H1 (cell line): ENCODE measurements at regions not wholly inside any gene's neighbourhood (a gene's known extent, or its start where the extent isn't known, plus 50 kb on each side); places are given as distances from the start of the nearest gene placed in this dataset.

Source experiments
- CTCF ChIA-PET: fragments of 300-600 bp; sonication (Branson Sonifier 250); formaldehyde crosslinking; loops from one replicate; lab custom pipeline; 2021; ENCODE audit not compliant: partially characterized antibody; lab: Charles Lee
- POLR2A ChIA-PET: fragments of 300-600 bp; sonication (Branson Sonifier 250); formaldehyde crosslinking; loops from one replicate; lab custom pipeline; 2021; ENCODE audit warnings: inconsistent platforms; ENCODE audit not compliant: partially characterized antibody; lab: Charles Lee
- DNase-seq, 2 experiments: peaks; one replicate each; pipeline versions ENCODE4 v3.0.0 to v3.0.0-alpha.2; 2010 to 2022; ENCODE audit warnings: low spot score in 2 of 2, low read depth in 1 of 2, mixed read lengths in 1 of 2
- FAIRE-seq: peaks from 2 replicates; lab custom pipeline; 2011; peaks lifted over from hg19 to GRCh38; lab: Jason Lieb, UNC
- H2AFZ ChIP-seq: 2 replicates; pipeline ENCODE4 v1.8.1; 2012; ENCODE audit warnings: low read length, inconsistent platforms
- H2AK5ac ChIP-seq: 2 replicates; pipeline ENCODE4 v1.6.1; 2013; ENCODE audit warnings: low read depth, low read length
- H2BK120ac ChIP-seq: replicated peaks from 2 replicates; pipeline ENCODE3; 2013; ENCODE audit warnings: low read depth, low read length, inconsistent platforms
- H2BK12ac ChIP-seq: 2 replicates; pipeline ENCODE4 v1.6.1; 2013; ENCODE audit warnings: low read depth, low read length
- H2BK15ac ChIP-seq: 2 replicates; pipeline ENCODE4 v1.6.1; 2013; ENCODE audit warnings: low read length
- H2BK20ac ChIP-seq: 2 replicates; pipeline ENCODE4 v1.6.1; 2013; ENCODE audit warnings: low read length
- H2BK5ac ChIP-seq: 2 replicates; pipeline ENCODE4 v1.6.1; 2013; ENCODE audit warnings: low read depth, low read length
- H3K14ac ChIP-seq: 2 replicates; pipeline ENCODE4 v1.6.1; 2013; ENCODE audit warnings: inconsistent platforms; ENCODE audit not compliant: insufficient read length
- H3K18ac ChIP-seq: 2 replicates; pipeline ENCODE4 v1.6.1; 2013; ENCODE audit warnings: low read length; ENCODE audit errors: extremely low read depth
- H3K23ac ChIP-seq: 2 replicates; pipeline ENCODE4 v1.6.1; 2013; ENCODE audit warnings: inconsistent platforms; ENCODE audit not compliant: insufficient read length
- H3K23me2 ChIP-seq: 2 replicates; pipeline ENCODE4 v1.6.1; 2013; ENCODE audit warnings: low read depth, low read length
- H3K27ac ChIP-seq: 2 replicates; pipeline ENCODE4 v1.6.1; 2011; ENCODE audit warnings: low read depth, low read length, inconsistent platforms
- H3K27me3 ChIP-seq, 4 experiments: replicated peaks in 1 of 4; 1 replicate in 1 of 4; 2 replicates in 3 of 4; pipeline versions ENCODE4 v1.6.1 to v1.8.1; 2011 to 2013; ENCODE audit warnings: low read length in 3 of 4, mild to moderate bottlenecking in 3 of 4, inconsistent platforms in 2 of 4, mixed read lengths in 2 of 4, moderate library complexity in 1 of 4; ENCODE audit not compliant: control insufficient read depth in 3 of 4, insufficient read depth in 3 of 4; ENCODE audit errors: extremely low read depth in 1 of 4
- H3K36me3 ChIP-seq, 4 experiments: 2 replicates each; pipeline versions ENCODE4 v1.6.1 to v1.8.1; 2011 to 2013; ENCODE audit warnings: mild to moderate bottlenecking in 4 of 4, low read length in 3 of 4, moderate library complexity in 2 of 4, control low read depth in 1 of 4, inconsistent platforms in 1 of 4; ENCODE audit not compliant: insufficient read depth in 4 of 4, control insufficient read depth in 2 of 4
- H3K4ac ChIP-seq: replicated peaks from 2 replicates; pipeline ENCODE3; 2013; ENCODE audit warnings: low read length, low read depth, mixed read lengths, inconsistent platforms; ENCODE audit not compliant: insufficient read length
- H3K4me1 ChIP-seq, 4 experiments: replicated peaks in 1 of 4; 1 replicate in 1 of 4; 2 replicates in 3 of 4; pipeline versions ENCODE4 v1.6.1 to v1.8.1; 2011 to 2013; ENCODE audit warnings: low read length in 3 of 4, inconsistent platforms in 2 of 4, mixed read lengths in 1 of 4; ENCODE audit not compliant: insufficient read depth in 4 of 4, control insufficient read depth in 3 of 4
- H3K4me2 ChIP-seq, 2 experiments: 2 replicates each; pipeline versions ENCODE4 v1.6.1 to v1.8.1; 2011 to 2013; ENCODE audit warnings: low read depth in 2 of 2, low read length in 2 of 2, control low read depth in 1 of 2, inconsistent platforms in 1 of 2, mild to moderate bottlenecking in 1 of 2; ENCODE audit not compliant: insufficient read depth in 1 of 2
- H3K4me3 ChIP-seq, 4 experiments: fragments of 200-600, 300-600 bp in 1 of 4; sonication (generic), shearing (Covaris generic), sonication (Bioruptor Twin) in 1 of 4; 2 replicates each; pipeline versions ENCODE4 v1.5.1 to v1.8.1; 2011 to 2016; ENCODE audit warnings: low read length in 4 of 4, low read depth in 3 of 4, control low read depth in 2 of 4, inconsistent platforms in 2 of 4, mild to moderate bottlenecking in 2 of 4, mixed read lengths in 1 of 4, moderate library complexity in 1 of 4; ENCODE audit not compliant: insufficient read depth in 2 of 4; ENCODE audit errors: extremely low read depth in 1 of 4
- H3K56ac ChIP-seq: replicated peaks from 2 replicates; pipeline ENCODE3; 2013; ENCODE audit warnings: low read depth, mild to moderate bottlenecking, mixed read lengths, low read length, inconsistent platforms; ENCODE audit not compliant: insufficient read length
- H3K79me1 ChIP-seq: 2 replicates; pipeline ENCODE4 v1.6.1; 2013; ENCODE audit warnings: low read depth, low read length, control low read depth
- H3K79me2 ChIP-seq, 2 experiments: 2 replicates each; pipeline versions ENCODE4 v1.6.1 to v1.8.1; 2012 to 2013; ENCODE audit warnings: low read length in 2 of 2, mild to moderate bottlenecking in 2 of 2, inconsistent platforms in 1 of 2; ENCODE audit not compliant: insufficient read depth in 2 of 2, control insufficient read depth in 1 of 2
- H3K9ac ChIP-seq, 4 experiments: replicated peaks in 1 of 4; 1 replicate in 1 of 4; 2 replicates in 3 of 4; pipeline versions ENCODE4 v1.6.1 to v1.8.1; 2011 to 2013; ENCODE audit warnings: low read depth in 3 of 4, low read length in 3 of 4, control low read depth in 2 of 4, mild to moderate bottlenecking in 2 of 4, moderate library complexity in 2 of 4, inconsistent platforms in 1 of 4; ENCODE audit errors: extremely low read depth in 1 of 4
- H3K9me3 ChIP-seq, 2 experiments: 2 replicates each; pipeline versions ENCODE4 v1.6.1 to v1.8.1; 2012 to 2013; ENCODE audit warnings: mild to moderate bottlenecking in 2 of 2, moderate library complexity in 2 of 2, control low read depth in 1 of 2, inconsistent platforms in 1 of 2, low read depth in 1 of 2, low read length in 1 of 2, mixed read lengths in 1 of 2; ENCODE audit not compliant: insufficient read depth in 2 of 2
- H4K20me1 ChIP-seq, 2 experiments: replicated peaks in 1 of 2; 2 replicates each; pipeline versions ENCODE3 to v1.8.1; 2011 to 2013; ENCODE audit warnings: inconsistent platforms in 2 of 2, low read length in 2 of 2, mild to moderate bottlenecking in 1 of 2; ENCODE audit not compliant: insufficient read depth in 2 of 2, control insufficient read depth in 1 of 2
- H4K5ac ChIP-seq: 2 replicates; pipeline ENCODE4 v1.6.1; 2013; ENCODE audit warnings: low read length, low read depth, mixed read lengths, inconsistent platforms; ENCODE audit not compliant: insufficient read length
- H4K8ac ChIP-seq: 2 replicates; pipeline ENCODE4 v1.8.0; 2013; ENCODE audit warnings: mild to moderate bottlenecking, moderate library complexity, low read length, inconsistent platforms; ENCODE audit not compliant: insufficient read depth; ENCODE audit errors: extremely low read depth
- H4K91ac ChIP-seq: replicated peaks from 2 replicates; pipeline ENCODE3; 2013; ENCODE audit warnings: low read length, mixed read lengths, inconsistent platforms; ENCODE audit not compliant: insufficient read length
- CTCF ChIP-seq, 3 experiments: IDR thresholded peaks; 1 replicate in 2 of 3; 2 replicates in 1 of 3; pipeline versions ENCODE4 v1.5.1 to v1.6.1; 2011; ENCODE audit warnings: low read length in 3 of 3, mild to moderate bottlenecking in 3 of 3, inconsistent platforms in 2 of 3, low read depth in 1 of 3, moderate library complexity in 1 of 3; ENCODE audit not compliant: insufficient read depth in 1 of 3; ENCODE audit errors: control extremely low read depth in 1 of 3
- RAD21 ChIP-seq, 2 experiments: IDR thresholded peaks in 1 of 2; conservative IDR thresholded peaks in 1 of 2; 2 replicates each; pipeline ENCODE4 v1.6.1; 2011; ENCODE audit warnings: low read depth in 2 of 2, low read length in 2 of 2, improper control_type of control experiment in 1 of 2, inconsistent platforms in 1 of 2, mild to moderate bottlenecking in 1 of 2, moderate library complexity in 1 of 2
- RNF2 ChIP-seq: fragments of 200-900, 300-1000 bp; sonication (generic); IDR thresholded peaks from 2 replicates; pipeline ENCODE4 v1.7.1; 2016; ENCODE audit warnings: borderline replicate concordance, low read depth, mild to moderate bottlenecking, antibody characterized with exemption, low read length; ENCODE audit not compliant: poor library complexity, severe bottlenecking; ENCODE audit errors: missing control alignments
- WGBS, 2 experiments: shearing (Covaris generic) in 1 of 2; methylation state at CpG; one replicate each; pipeline versions ENCODE4 v1.1.6 to v1.1.7; 2013 to 2015; ENCODE audit warnings: low lambda C conversion rate in 2 of 2, mixed read lengths in 2 of 2, inconsistent platforms in 1 of 2, low coverage in 1 of 2, missing lambda C conversion rate in 1 of 2; ENCODE audit not compliant: insufficient replicate concordance in 2 of 2, insufficient coverage in 1 of 2, insufficient read length in 1 of 2; ENCODE audit errors: extremely low coverage in 1 of 2, missing lambda C conversion rate in 1 of 2; 5-methylcytosine and 5-hydroxymethylcytosine counted together

- H3K27ac ChIP-seq, result no peak overlapping the region
- FAIRE-seq, result no peak
- WGBS, 2 experiments, result 79% methylated on average over 3 of the region's 3 CpGs; no CpG with 5 or more reads in 1 of the 2 experiments
Observed at GRCh38 chr7:121605317-121605680, 209.2 kb upstream of the FAM3C start.

More at GRCh38 chr7:121605317-121605680, 209.2 kb upstream of the FAM3C start:
- POLR2A ChIA-PET, result no interaction called here
- Histone ChIP-seq H3K14ac (no peak overlapping the region), H3K56ac (no peak overlapping the region), H3K4me2 (no peak overlapping the region), H4K20me1 (no peaks in the 10 kb centered on the region), H3K27me3 (no peaks in the 10 kb centered on the region), H4K91ac (no peak overlapping the region), H2BK20ac (no peak overlapping the region), H4K8ac (no peak overlapping the region), H3K4me3 (no peak overlapping the region), H2AK5ac (no peak overlapping the region), H2BK15ac (no peak overlapping the region), H3K4me1 (no peaks in the 10 kb centered on the region), H4K5ac (no peak overlapping the region), H3K79me1 (no peaks in the 10 kb centered on the region), H3K18ac (no peak overlapping the region), H3K23ac (no peak overlapping the region), H2BK120ac (no peak overlapping the region), H3K4ac (no peak overlapping the region), H3K9me3 (no peaks in the 10 kb centered on the region), H3K9ac (no peak overlapping the region), H2BK12ac (no peak overlapping the region), H3K79me2 (no peaks in the 10 kb centered on the region), H2BK5ac (no peak overlapping the region), H3K36me3 (no peaks in the 10 kb centered on the region), H2AFZ (no peak overlapping the region), H3K23me2 (no peaks in the 10 kb centered on the region)
- DNase-seq, result no peak
- CTCF ChIA-PET, result interaction anchor here (0.6 to 2.1 kb wide), 6 partner anchors 9 to 389 kb away, joined by 3 to 11 read pairs (median 4); no protein-coding TSS in a partner anchor
- peak in 1 of 3 experiments; percentile 17; a peak in 2 of 4 replicates for TF ChIP-seq CTCF (IDR thresholded peaks at IDR 0.05; ENCODE audit: control extremely low read depth in 1 of 3, insufficient read depth in 1 of 3, low read depth in 1 of 3, low read length in 3 of 3)
- peak; percentile 19 to 33; a peak in 3 of 4 replicates for TF ChIP-seq RAD21 (IDR thresholded peaks at IDR 0.05 in 1 of 2, conservative IDR thresholded peaks at IDR 0.05 in 1 of 2; ENCODE audit: low read depth in 2 of 2, low read length in 2 of 2)
- TF ChIP-seq RNF2, result no peak
